ENCODE measurements at regions not wholly inside any gene's neighbourhood (a gene's known extent, or its start where the extent isn't known, plus 50 kb on each side); places are given as distances from the start of the nearest gene placed in this dataset.

- TF ChIP-seq JUN (IDR thresholded peaks at IDR 0.05; ENCODE audit: low read depth, low read length) (no peak), SRF (IDR thresholded peaks at IDR 0.05; ENCODE audit: low read depth, low read length) (no peak), CEBPB (IDR thresholded peaks at IDR 0.05; ENCODE audit: low read depth, low read length) (no peak), POU5F1 (IDR thresholded peaks at IDR 0.05; ENCODE audit: low read depth, low read length) (no peak), POLR2A (IDR thresholded peaks at IDR 0.05; ENCODE audit: control extremely low read depth in 1 of 2, low read depth in 2 of 2, low read length in 2 of 2) (no peak), CBX5 (IDR thresholded peaks at IDR 0.05; ENCODE audit: low read depth, low read length) (no peak), RAD21 (IDR thresholded peaks at IDR 0.05 in 1 of 2, conservative IDR thresholded peaks at IDR 0.05 in 1 of 2; ENCODE audit: low read depth in 2 of 2, low read length in 2 of 2) (no peak), CBX8 (IDR thresholded peaks at IDR 0.05; ENCODE audit: borderline replicate concordance, low read depth, low read length) (no peak), CREB1 (IDR thresholded peaks at IDR 0.05) (no peak), USF2 (IDR thresholded peaks at IDR 0.05; ENCODE audit: low read length) (no peak), POLR2AphosphoS5 (IDR thresholded peaks at IDR 0.05; ENCODE audit: low read depth, low read length) (no peak)
- TF ChIP-seq, protein P1, sequence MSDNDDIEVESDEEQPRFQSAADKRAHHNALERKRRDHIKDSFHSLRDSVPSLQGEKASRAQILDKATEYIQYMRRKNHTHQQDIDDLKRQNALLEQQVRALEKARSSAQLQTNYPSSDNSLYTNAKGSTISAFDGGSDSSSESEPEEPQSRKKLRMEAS (IDR thresholded peaks at IDR 0.05), result no peak
- TF ChIP-seq, protein P2, sequence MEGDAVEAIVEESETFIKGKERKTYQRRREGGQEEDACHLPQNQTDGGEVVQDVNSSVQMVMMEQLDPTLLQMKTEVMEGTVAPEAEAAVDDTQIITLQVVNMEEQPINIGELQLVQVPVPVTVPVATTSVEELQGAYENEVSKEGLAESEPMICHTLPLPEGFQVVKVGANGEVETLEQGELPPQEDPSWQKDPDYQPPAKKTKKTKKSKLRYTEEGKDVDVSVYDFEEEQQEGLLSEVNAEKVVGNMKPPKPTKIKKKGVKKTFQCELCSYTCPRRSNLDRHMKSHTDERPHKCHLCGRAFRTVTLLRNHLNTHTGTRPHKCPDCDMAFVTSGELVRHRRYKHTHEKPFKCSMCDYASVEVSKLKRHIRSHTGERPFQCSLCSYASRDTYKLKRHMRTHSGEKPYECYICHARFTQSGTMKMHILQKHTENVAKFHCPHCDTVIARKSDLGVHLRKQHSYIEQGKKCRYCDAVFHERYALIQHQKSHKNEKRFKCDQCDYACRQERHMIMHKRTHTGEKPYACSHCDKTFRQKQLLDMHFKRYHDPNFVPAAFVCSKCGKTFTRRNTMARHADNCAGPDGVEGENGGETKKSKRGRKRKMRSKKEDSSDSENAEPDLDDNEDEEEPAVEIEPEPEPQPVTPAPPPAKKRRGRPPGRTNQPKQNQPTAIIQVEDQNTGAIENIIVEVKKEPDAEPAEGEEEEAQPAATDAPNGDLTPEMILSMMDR (IDR thresholded peaks at IDR 0.05; ENCODE audit: control extremely low read depth in 1 of 3, insufficient read depth in 1 of 3, low read depth in 1 of 3, low read length in 3 of 3), result no peak
These were observed 620.2 kb upstream of the BOD1L1 start for GRCh38 chr4:14247767-14248166.

Data from H1 (cell line).